AG04450 (cell line): ENCODE measurements at regions not wholly inside any gene's neighbourhood (a gene's known extent, or its start where the extent isn't known, plus 50 kb on each side); places are given as distances from the start of the nearest gene placed in this dataset.

Experiments used
- CTCF ChIA-PET: fragments of 300-600, 350-600 bp; formaldehyde crosslinking; extraction: SDS; loops from one replicate; lab custom pipeline; 2022; ENCODE audit warnings: antibody characterized with exemption, inconsistent platforms; lab: Charles Lee
- POLR2A ChIA-PET: fragments of 350-600 bp; formaldehyde crosslinking; extraction: SDS; loops from one replicate; lab custom pipeline; 2021; ENCODE audit warnings: antibody characterized with exemption, inconsistent platforms; lab: Yijun Ruan, JAX
- DNase-seq: peaks from one replicate; pipeline ENCODE4 v3.0.0-alpha.2; 2011; ENCODE audit warnings: low read depth, low spot score
- H3K27ac ChIP-seq: one replicate; pipeline ENCODE4 v1.5.1; 2012; ENCODE audit warnings: low read depth, low read length, control low read depth
- H3K27me3 ChIP-seq: one replicate; pipeline ENCODE4 v1.6.0; 2012; ENCODE audit warnings: low read length; ENCODE audit not compliant: control insufficient read depth, insufficient read depth
- H3K4me3 ChIP-seq: 2 replicates; pipeline ENCODE4 v1.5.1; 2011; ENCODE audit warnings: mild to moderate bottlenecking, low read depth, low read length, control low read depth
- H3K9me3 ChIP-seq: 2 replicates; pipeline ENCODE4 v1.5.1; 2012; ENCODE audit warnings: low read length; ENCODE audit not compliant: control insufficient read depth, insufficient read depth
- CTCF ChIP-seq: IDR thresholded peaks from 2 replicates; pipeline ENCODE4 v1.5.1; 2011; ENCODE audit warnings: low read depth, low read length, control low read depth, inconsistent platforms

GRCh38 chr5:91277093-91277626 lies 106.0 kb downstream of the ARRDC3 start:
- no peaks in the 10 kb centered on the region for H3K27me3 ChIP-seq
- CTCF ChIA-PET = interaction anchor here (0.9 to 1.4 kb wide), 2 partner anchors 107 to 142 kb away, joined by 3 to 4 read pairs; no protein-coding TSS in a partner anchor
- TF ChIP-seq CTCF = no peak
- no peaks in the 10 kb centered on the region for H3K9me3 ChIP-seq
- POLR2A ChIA-PET = no interaction called here
- no peak overlapping the region for H3K4me3 ChIP-seq
- H3K27ac ChIP-seq = no peak overlapping the region
- no peak for DNase-seq

DNA sequence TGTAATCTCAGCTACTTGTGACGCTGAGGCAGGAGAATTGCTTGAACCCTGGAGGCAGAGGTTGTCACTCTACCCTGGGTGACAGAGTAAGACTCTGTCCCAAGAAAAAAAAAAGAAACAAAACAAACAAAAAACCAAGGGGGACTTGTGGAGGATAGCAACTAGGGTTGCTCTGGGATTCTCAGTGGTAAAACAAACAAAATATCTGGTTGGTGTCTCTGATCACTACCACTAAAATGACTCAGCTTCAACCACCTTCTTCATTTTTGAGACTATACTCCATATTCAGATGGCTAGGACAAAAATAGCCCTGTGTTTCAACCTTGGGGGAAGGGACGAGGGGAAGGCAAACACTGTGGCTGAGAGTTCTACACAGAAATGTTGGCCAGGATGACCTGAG lies 110.3 kb downstream of the ARRDC3 start:
- Histone ChIP-seq H3K4me3 (no peak overlapping the region), H3K27ac (no peak overlapping the region), H3K27me3 (no peaks in the 10 kb centered on the region), H3K9me3 (no peaks in the 10 kb centered on the region)
- POLR2A ChIA-PET = no interaction called here
- no peak for TF ChIP-seq CTCF
- CTCF ChIA-PET = no interaction called here
- DNase-seq = no peak

DNA sequence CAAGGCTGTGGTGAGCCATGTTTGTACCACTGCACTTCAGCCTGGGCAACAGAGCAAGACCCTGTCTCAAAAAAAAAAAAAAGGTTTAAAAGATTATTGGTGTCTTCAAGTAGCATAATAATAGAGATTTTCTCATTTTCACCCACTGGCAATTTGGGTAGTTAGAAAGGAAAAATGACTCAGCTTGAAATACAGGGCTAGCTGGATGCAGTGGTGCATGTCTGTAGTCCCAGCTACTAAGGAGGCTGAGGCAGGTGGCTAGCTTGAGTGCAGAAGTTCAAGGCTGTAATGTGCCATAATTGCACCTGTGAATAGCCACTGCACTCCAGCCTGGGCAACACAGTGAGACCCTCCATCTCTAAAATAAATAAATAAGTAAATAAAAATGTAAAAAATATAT lies 111.1 kb downstream of the ARRDC3 start:
- TF ChIP-seq CTCF = no peak
- Histone ChIP-seq H3K9me3 (no peaks in the 10 kb centered on the region), H3K4me3 (no peak overlapping the region), H3K27ac (no peak overlapping the region), H3K27me3 (no peaks in the 10 kb centered on the region)
- ChIA-PET CTCF (interaction anchor here (0.9 kb wide), 1 partner anchor 113 kb away, joined by 3 read pairs; no protein-coding TSS in a partner anchor), POLR2A (no interaction called here)
- no peak for DNase-seq

GRCh38 chr5:91269198-91269597 lies 113.9 kb downstream of the ARRDC3 start:
- no peak for TF ChIP-seq CTCF
- no peak overlapping the region for H3K4me3 ChIP-seq
- POLR2A ChIA-PET = interaction anchor here (0.5 to 1.7 kb wide), 2 partner anchors 11 to 90 kb away, joined by 3 to 6 read pairs; no protein-coding TSS in a partner anchor
- no peak overlapping the region for H3K27ac ChIP-seq
- H3K27me3 ChIP-seq = no peaks in the 10 kb centered on the region
- DNase-seq = no peak
- no peaks in the 10 kb centered on the region for H3K9me3 ChIP-seq
- CTCF ChIA-PET = interaction anchor here (1.2 kb wide), 1 partner anchor 337 kb away, joined by 6 read pairs; no protein-coding TSS in a partner anchor

DNA sequence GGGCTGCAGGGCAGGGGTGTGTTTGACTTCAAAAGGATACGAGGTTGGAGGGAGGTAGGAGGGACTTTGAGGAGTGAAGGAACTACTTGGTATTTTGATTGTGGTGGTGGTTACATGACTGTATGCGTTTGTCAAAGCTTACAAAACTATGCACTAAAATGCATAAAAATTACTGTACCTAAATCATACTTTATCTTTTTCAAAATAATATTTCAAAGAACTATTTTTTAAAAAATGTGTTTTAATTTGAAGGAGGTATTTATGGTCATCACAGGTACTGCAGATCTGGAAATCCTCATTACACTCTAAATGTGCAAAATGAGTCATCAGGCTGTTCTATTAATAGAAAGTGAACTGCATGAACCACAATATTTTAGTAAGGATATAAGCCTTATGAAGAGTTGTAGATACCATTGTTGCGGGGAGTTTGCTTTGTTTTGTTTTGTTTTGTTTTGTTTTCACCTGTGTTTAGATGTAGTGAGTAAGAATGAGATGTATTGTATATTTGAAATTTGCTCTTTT lies 116.9 kb downstream of the ARRDC3 start:
- Histone ChIP-seq H3K27ac (no peak overlapping the region), H3K27me3 (no peaks in the 10 kb centered on the region), H3K9me3 (no peaks in the 10 kb centered on the region), H3K4me3 (no peak overlapping the region)
- peak; percentile 17; the same call in 1 of the 2 replicates for TF ChIP-seq CTCF
- ChIA-PET POLR2A (no interaction called here), CTCF (interaction anchor here (0.6 kb wide), 1 partner anchor 96 kb away, joined by 3 read pairs; no protein-coding TSS in a partner anchor)
- no peak for DNase-seq
